HG03196 (cell line): ENCODE measurements at regions not wholly inside any gene's neighbourhood (a gene's known extent, or its start where the extent isn't known, plus 50 kb on each side); places are given as distances from the start of the nearest gene placed in this dataset.

ENCODE experiments used
- ATAC-seq: cut with Tn5 transposase; IDR thresholded peaks from one replicate; pipeline ENCODE4 v1.9.1; 2021; ENCODE audit not compliant: unreplicated experiment

DNA sequence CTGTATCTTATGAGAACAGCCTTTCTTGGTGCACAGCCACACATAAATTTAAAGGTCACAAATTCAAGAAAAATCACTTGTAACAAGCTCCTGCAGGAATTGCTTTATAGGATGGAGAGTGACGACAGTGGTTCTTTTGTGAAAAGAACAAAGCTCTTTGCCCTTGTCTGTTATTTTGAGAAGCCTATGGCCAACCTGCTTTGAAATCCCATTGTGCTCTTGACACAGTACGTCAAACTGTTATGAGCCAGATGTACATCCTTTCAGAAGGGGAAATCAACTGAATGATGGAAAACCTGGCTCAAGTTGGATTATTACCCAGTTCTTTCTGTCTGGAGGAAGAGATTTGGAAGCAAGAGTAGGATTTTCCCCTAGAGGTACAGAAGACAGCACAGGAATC is 1454.2 kb downstream of the ARAP2 start:
- no peak for ATAC-seq

DNA sequence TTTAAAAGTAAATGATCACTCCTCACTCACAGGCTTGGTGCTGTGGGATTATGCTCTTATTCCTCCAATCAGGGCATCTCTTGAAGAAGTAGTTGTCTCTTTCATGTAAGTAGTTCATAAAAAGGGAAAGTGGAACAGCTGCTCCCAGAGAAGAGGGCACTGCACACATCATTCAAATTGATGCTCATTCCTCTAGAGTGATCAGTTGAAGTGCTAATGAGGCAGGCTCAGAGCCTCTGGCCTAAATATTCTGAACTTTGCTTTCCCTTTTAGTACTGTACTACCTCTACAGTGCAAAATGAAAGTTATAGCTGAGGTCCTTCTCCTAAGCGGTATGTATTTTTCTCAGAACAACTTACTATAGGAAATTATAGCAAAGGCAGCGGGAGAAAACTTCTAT is 1453.1 kb downstream of the ARAP2 start:
- ATAC-seq = no peak

- no peak for ATAC-seq
These were observed 1443.4 kb downstream of the ARAP2 start for GRCh38 chr4:34800953-34801352.

GRCh38 chr4:34814266-34814665 is 1430.0 kb downstream of the ARAP2 start:
- no peak for ATAC-seq

GRCh38 chr4:34824515-34824914 is 1419.8 kb downstream of the ARAP2 start:
- ATAC-seq = no peak

DNA sequence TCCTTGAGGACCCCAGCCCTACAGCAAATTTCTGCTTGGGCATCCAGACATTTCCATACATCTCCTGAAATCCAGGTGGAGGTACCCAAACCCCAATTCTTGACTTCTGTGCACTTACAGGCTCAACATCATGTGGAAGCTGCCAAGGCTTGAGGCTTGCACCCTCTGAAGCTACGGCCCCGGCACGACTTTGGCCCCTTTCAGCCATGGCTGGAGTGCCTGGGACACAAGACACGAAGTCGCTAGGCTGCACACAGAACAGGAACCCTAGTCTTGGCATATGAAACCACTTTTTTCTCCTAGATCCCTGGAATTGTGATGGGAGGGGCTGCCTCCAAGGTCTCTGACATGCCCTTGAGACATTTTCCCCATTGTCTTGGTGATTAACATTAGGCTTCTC is 1417.7 kb downstream of the ARAP2 start:
- ATAC-seq = no peak

DNA sequence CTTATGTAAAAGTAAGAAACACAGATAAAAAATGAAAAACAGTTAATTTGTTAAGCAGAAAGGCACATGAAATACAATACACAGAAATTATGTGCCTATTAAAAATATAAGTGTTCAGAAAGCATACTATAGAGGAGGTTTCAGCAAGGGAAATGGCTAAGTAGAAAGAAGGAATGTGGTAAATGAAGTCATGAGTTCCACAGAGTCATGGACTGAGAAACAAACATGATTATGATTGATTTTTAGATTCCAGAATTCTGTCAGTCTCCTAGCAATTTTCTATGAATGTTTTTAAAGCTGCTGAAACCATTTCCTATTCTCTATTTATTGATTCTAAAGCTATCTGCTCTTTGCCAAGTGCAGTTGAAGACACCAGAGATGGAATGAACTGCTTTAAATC is 1398.4 kb downstream of the ARAP2 start:
- no peak for ATAC-seq

- ATAC-seq = no peak
These were observed 1393.9 kb downstream of the ARAP2 start for GRCh38 chr4:34850421-34850820.

- no peak for ATAC-seq
These were observed 1393.3 kb downstream of the ARAP2 start for GRCh38 chr4:34850968-34851367.

DNA sequence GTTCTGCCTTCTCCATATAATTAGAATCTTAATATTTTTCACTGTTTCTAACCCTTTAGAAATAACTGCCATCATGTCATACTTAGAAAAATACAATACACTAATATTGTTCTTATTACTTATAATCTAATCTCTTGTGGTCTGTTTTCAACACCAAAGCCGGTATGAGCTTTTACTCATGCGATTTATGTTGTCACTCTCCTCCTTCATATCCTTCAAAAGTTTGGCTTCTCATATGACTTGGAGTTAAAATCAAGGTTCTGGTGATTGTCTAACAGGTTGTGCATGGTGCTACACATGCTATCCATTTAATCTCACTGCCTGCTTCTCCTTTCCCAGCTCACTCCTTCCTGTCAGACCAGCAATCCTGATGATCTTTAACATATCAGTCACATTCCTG is 1392.9 kb downstream of the ARAP2 start:
- no peak for ATAC-seq

- ATAC-seq = no peak
These were observed 1389.9 kb downstream of the ARAP2 start for GRCh38 chr4:34854451-34854850.

DNA sequence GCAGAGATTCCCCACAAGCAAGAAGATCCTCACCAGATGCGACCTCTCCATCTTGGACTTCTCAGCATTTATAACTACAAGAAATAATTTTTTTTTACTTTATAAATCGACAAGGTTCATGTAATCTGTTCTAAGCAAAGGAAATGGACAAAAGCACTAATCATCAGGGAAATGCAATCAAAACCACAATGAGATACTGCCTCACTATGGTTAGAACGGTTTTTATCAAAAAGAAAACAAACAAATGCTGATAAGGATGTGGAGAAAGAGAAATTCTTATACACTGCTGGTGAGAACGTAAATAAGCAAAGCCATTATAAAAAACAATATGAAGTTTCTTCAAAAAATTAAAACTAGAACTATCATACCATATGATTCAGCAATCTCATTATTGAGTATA is 1382.6 kb downstream of the ARAP2 start:
- ATAC-seq = no peak

DNA sequence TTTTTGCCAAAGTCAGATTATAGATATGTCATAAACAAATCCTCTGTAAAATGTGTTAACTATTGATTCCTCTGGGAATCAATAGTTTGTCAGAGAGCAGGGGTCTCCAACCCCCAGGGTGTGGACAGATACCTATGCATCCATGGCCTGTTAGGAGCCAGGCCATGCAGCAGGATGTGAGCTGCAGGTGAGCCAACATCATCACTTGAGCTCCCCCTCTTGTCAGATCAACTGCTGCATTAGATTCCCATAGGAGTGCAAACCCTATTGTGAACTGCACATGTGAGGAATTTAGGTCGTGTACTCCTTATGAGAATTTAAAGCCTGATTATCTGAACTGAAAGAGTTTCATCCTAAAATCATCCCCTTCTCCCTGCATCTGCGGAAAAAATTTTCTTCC is 1365.4 kb downstream of the ARAP2 start:
- no peak for ATAC-seq

GRCh38 chr4:34880246-34880645 is 1364.1 kb downstream of the ARAP2 start:
- no peak for ATAC-seq

- ATAC-seq = no peak
These were observed 1352.4 kb downstream of the ARAP2 start for GRCh38 chr4:34891892-34892291.

- ATAC-seq = no peak
These were observed 1350.9 kb downstream of the ARAP2 start for GRCh38 chr4:34893382-34893781.

GRCh38 chr4:34920032-34920431 is 1324.3 kb downstream of the ARAP2 start:
- ATAC-seq = no peak

GRCh38 chr4:34921391-34921790 is 1322.9 kb downstream of the ARAP2 start:
- no peak for ATAC-seq

- no peak for ATAC-seq
These were observed 1322.0 kb downstream of the ARAP2 start for GRCh38 chr4:34922325-34922724.

DNA sequence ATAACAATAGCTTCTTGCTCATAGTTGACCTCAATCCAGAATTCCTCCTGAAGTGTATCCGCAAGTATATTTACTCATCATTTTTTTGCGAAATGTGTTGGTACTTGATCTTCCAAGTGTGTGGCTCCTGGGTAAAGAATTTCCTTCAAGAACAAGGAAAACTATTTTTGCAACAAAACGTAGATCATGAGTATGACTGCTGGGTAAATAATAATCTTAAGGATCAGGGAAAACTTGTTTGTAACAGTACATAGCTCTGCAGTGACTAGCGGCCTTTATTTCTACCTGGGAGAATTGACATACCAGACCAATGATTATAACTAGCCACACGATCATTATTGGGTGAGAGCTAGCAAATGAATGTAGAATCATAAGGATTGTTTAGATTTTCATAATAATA is 1311.7 kb downstream of the ARAP2 start:
- ATAC-seq = no peak

DNA sequence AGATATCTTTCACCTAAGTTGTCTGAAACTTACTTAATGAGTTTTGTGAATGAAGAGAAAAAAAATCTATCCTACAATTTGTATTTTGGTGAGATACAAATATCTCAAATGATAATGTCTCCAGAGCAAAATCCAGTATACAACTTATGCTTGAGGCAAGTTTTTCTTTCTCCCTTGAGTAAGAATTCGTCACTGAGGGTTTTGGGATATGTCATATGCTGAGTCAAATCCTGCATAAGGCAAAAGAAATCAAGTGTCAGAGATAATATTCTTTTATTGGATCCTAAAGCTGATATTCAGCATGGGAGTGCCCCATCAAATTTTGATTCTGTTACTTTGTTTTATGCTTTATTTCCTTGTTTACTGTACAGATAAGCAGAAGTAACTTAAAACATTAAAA is 1308.6 kb downstream of the ARAP2 start:
- no peak for ATAC-seq

DNA sequence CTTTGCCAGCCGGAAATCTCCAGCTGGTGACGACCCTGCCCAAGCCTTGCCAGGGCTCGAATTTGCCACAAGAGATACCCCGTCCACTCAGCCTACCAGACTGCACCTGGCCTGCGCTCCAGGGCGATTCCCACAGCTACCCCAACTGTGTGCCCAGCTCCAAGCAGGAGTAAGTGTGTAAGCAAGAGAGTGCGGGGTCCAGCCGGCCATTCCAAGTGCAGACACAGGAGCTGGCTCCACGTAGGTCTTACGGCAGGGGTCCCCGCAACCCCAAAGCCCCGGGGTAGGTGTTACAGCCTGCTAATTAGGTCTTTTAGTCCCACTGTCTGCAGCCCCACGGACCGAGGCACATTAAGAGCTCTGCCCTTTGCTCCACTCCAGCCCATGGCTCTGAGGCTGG is 1305.2 kb downstream of the ARAP2 start:
- no peak for ATAC-seq

DNA sequence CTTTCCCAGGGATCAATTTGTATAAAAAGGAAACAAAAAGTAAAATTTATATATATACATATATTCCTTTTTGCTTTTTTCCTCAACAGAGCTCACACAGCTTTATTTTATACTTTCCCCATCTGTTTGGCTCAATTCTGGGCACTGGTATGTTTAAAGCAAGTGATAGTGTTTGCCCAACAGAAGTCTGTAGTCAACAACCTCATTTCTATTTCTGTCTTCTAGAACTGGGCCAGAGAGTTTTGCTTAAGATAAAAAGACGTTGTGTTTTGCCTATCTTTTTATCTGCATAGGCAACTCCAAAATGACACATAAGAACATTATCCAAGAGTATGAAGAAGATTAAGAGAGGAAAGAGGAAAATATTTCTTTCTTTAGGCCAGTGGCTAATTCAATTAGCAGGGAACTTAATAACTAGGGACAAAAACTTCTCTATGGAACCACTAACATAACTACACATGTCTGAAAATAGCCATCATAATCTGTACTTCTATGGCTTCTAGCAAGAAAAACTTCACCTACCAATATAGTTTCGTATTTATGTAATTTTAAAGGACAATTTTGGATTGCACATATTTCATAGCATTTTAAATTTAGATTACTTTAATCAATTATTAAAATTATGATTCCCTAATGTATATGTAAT is 1300.5 kb downstream of the ARAP2 start:
- ATAC-seq = no peak

GRCh38 chr4:34950926-34951325 is 1293.4 kb downstream of the ARAP2 start:
- no peak for ATAC-seq
